NCI-H446 (cell line): ENCODE measurements at regions not wholly inside any gene's neighbourhood (a gene's known extent, or its start where the extent isn't known, plus 50 kb on each side); places are given as distances from the start of the nearest gene placed in this dataset.
"Not testable (repeated sequence)": the region's sequence is repeated elsewhere in the genome, so short reads cannot be mapped to it uniquely, and the experiment has no call there.

Source experiments
- DNase-seq, 2 experiments: peaks; one replicate each; lab custom pipeline; 2025; lab: John Stamatoyannopoulos, UW

DNA sequence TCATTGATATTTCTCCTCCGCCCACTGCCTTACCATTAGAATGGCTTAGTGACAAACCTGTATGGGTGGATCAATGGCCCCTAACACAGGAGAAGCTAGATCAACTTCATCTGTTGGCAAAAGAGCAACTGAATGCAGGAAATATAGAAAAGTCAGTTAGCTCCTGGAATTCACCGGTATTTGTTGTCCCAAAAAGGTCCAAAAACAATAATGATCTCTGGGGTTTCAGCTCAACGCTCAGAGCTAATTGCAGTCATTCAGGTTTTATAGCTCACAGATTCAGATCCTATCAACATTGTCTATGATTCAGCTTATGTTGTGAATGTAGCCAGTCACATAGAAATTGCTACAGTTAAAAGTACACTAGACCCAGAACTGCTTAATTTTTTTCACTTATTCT is 124.0 kb upstream of the ZCCHC13 start:
- no peak for DNase-seq

GRCh38 chrX:74179499-74179898 is 124.5 kb upstream of the ZCCHC13 start:
- DNase-seq, result no peak

DNA sequence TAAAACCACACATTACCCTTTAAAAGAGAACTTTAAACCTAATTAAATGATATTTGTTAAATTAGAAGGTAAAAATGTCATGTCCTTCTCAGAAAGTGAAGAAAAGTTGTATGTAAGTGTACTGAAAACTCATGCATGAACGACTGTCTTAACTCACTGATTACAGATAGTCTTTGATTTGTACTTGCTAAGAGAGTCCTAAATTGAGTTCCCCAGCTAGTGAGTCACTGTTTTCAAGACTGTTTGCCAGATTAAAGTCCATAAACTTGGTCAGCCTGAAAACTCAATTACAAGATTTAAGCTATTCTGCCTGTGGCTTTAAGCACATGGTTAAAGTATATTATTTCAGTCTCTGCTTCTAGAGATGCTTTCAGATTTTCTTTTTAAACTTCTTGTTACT is 124.9 kb upstream of the ZCCHC13 start:
- no peak for DNase-seq

GRCh38 chrX:74178536-74178935 is 125.4 kb upstream of the ZCCHC13 start:
- no peak for DNase-seq

DNA sequence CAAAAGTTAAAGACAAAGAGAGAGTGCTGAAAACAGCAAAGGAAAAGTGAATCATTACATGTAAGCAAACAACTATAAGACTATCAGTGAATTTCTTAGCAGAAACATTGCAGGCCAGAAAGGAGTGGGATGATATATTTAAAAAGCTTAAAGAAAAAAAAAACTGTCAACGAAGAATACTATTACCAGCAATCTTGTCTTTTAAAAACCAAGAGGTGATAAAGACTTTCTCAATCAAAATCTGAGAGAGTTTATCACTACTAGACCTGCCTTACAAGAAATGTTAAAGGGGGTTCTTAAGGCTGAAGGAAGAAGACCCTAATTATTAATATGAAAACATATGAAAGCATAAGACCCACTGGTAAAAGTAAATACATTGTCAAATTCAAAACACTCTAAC is 132.5 kb upstream of the ZCCHC13 start:
- DNase-seq, result no peak

GRCh38 chrX:74162199-74162598 is 141.8 kb upstream of the ZCCHC13 start:
- DNase-seq, result no peak

DNA sequence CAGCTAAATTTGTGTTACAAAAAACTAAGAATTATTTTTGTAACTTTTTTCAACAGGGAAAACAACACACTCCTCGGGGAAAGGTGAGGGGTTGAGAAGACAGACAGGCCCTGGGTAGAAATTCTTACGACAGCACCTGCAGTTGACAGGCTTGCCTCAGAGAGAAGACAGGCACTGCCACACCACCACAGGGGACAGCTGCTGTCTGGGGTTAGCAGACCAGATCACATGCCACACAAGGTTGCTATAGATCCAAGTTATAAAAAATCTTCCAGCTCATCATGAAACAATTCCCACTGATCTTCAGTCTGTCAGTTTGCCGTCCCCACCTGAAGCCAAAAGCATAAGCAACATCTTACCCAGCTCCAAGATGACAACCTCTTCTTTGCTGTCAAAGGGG is 143.2 kb upstream of the ZCCHC13 start:
- DNase-seq, result no peak

GRCh38 chrX:74160358-74160757 is 143.6 kb upstream of the ZCCHC13 start:
- DNase-seq, result no peak

DNA sequence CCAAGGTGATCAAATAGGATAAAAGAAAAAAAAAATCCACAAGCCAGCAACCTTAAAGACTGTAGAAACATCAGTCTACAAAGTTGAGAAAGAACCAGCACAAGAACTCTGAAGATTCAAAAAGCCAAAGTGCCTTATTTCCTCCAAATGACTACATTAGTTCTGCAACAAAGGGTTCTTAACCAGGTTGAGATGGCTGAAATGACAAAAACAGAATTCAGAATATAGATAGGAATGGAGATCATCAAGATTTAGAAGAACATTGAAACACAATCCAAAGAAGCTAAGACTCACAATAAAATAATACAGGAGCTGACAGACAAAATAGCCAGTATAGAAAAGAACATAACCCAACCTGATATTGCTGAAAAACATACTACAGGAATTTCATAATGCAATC is 156.5 kb upstream of the ZCCHC13 start:
- DNase-seq, result no peak

DNA sequence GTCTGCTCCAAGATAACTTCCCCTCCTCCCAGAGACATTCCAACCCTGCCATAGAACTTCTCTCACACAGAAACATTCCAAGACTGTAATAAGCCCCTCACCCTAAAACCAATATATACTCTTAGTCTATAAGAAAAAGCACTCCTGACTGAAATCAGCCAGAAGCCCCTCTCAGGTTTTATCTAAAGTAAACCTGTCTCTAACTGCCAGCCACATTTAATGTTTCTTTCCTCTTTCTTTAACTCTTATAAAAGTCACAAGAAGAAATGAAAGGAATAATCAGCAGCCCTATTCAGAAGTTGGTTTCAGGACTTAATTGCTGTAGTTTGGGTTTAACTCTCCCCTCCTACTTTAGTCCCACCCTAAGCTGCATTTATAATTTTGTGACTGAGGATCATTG is 165.0 kb upstream of the ZCCHC13 start:
- DNase-seq, result no peak

DNA sequence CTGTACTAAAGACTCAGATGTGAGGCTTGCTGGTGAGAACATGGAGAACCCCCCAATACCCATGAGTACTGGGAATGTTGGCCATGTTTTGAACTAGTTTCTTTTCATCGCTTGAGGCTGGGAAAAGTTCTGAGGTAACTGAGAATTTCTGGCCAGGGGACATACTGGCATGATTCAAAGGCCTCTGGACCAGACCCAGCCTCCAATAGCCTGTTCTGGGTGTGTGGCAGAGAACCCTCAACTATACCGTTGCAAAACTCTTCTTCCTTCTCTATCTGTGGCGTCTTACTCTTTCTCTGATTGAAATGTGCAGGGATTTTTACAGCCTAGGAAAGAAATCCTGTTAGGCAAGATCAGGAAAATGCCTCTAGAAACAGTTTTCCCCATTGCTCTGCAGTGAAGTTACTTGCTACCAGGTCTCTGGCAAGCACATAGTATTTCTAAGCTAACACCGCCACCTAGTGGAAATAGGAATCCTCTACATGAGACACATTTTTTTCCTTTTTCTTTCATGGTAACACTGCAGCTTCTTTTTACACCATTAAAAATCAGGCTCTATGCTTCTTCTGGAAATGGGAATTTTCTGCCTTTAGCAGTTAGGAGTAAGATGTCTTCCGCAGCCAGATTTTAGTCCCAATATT is 170.7 kb upstream of the ZCCHC13 start:
- peak; percentile 7 to 55 for DNase-seq

DNA sequence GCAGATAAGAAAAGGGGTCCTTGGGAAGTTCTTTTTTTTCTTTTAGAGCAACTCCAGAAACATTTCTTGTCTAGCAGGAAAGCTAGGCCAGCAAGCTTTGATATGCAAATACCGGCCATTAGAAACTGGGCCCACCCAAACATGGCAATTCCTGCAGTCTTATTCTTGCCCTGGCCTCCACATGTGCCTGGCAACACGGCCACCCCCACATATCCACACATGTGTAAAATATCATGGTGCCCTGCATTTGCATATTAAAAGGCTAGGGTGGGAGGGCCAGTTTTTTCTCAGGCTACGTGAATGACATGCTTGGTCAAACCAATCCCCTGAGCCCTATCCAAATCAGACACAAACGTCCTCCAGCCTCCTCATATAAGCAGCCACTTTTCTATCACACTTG is 171.7 kb upstream of the ZCCHC13 start:
- DNase-seq, result no peak

DNA sequence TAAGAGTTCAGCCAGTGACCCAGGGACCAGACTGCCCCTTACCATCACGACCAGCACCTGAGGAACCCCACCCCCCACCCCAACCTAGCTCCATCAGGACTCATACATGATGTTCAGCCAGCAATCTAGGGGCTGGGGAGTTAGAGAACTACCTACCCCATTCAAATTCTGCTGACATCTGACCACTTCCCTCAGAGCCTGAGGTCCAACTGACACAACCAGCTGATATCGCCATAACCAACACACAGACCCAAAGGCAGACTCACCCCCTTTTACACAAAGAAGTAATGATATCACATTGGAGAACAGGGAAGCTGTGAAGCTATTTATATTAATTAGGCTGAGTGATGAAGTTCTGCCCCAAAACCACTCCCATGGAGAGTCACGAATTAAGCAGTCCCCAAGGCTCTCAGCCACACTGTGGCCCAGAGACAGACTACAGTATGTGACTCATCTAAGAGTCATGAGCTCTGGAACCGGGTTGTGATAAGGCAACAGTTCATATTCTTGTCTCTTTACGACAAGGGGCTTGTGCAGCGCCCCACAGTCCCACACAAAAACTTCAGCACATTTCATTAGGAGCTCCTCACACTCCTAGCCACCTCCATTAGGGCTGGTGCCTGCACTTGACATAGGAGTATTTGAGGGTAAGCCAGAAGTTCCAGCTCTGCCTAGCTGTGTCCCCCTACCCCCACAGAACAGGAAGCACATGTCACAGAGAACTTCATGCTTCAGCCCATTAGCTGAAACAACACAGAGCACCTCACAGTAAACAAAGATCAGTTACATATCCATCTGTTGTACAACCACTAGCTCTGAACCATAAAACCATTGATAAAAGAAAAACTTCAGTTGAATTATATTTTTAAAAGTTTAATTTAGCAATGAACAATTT is 184.7 kb upstream of the ZCCHC13 start:
- no peak for DNase-seq

- no peak for DNase-seq
Measured at GRCh38 chrX:74117962-74118902, 185.7 kb upstream of the ZCCHC13 start.

GRCh38 chrX:74111245-74111644 is 192.7 kb upstream of the ZCCHC13 start:
- no peak for DNase-seq

DNA sequence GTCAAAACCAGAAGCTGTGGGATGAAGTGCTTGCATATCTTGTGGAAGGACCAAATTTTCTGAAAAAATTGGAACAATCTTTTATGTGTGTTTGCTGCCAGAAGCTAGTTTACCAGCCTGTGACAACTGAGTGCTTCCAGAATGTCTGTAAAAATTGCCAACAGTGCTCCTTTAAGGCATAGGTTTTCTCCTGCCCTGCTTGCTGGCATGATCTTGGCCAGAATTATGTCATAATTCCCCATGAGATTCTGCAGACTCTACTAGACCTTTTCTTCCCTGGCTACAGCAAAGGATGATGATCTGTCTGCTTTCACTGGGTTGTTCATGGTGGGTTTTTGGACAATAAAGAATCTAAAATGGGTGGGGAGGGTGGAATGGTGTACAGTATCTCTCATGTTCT is 196.3 kb upstream of the ZCCHC13 start:
- no peak for DNase-seq

DNA sequence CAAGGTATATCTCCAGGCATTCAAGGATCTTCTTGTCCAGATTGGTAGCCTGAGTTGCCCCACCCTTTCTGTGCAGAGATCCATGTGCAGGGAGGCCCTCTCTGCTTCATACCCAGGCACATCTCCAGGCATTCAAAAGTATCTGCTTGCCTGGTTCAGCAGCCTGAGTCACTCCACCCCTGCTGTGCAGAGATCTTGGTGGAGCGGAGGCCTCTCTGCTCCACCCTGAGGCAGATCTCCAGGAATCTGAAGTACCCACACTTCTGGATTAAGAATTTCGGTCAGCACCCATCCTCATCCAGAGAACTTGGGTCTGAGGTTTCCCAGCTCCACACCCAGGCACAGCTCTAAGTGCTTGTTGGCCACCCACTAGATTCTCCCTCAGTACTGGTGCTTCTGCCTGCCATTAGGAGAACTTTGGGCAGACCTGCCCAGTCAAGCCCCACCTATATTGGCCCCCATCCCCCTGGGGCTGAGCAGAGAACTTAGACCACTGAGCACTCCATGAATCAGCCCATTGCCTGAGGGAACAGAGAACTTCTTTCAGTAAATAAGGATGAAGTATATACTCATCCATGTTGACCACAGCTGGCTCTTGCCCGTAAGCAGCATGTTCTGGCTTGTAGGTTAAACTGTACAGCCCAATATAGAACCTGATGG is 199.5 kb upstream of the ZCCHC13 start:
- DNase-seq, result no peak

- DNase-seq, result not testable (repeated sequence)
Measured at GRCh38 chrX:74098407-74098806, 205.6 kb upstream of the ZCCHC13 start.

DNA sequence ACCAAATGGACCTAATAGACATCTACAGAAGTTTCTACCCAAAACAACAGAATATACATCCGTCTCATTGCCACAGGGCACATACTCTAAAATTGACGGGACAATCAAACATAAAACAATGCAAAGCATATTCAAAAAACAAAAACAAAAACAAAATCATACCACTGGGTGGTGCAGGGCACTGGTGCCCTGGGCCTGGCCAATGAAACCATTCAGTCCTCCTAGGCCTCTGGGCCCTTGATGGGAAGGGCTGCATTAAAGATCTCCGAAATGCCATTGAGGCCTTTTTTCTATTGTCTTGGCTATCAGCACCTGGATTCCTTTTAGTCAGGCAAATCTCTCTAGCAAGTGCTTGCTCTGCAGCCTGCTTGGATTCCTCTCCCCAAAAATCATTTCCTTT is 213.9 kb upstream of the ZCCHC13 start:
- DNase-seq, result no peak

GRCh38 chrX:74085642-74086236 is 218.2 kb upstream of the ZCCHC13 start:
- no peak for DNase-seq

DNA sequence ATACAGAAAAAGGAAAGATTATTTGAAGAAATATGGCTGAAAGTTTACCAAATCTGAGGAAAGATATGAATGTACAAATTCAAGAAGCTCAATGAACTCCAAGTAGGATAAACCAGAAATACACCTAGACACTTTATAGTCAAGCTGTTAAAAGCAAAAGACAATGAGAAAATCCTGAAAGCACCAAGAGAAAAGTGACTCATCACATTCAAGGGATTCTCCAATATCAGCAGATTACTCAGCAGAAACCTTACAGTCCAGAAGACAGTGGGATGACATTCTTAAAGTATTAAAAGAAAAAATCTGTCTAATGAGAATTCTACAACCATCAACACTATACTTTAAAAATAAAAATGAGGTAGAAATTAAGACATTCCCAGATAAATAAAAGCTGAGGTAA is 223.8 kb upstream of the ZCCHC13 start:
- DNase-seq, result no peak
